GM20000 (cell line): ENCODE measurements at regions not wholly inside any gene's neighbourhood (a gene's known extent, or its start where the extent isn't known, plus 50 kb on each side); places are given as distances from the start of the nearest gene placed in this dataset.

ENCODE experiments used
- DNase-seq: peaks from one replicate; pipeline ENCODE4 v3.0.0; 2012; ENCODE audit warnings: low spot score
- TF ChIP-seq, protein P1 (sequence below): IDR thresholded peaks from 2 replicates; pipeline ENCODE4 v1.5.1; 2012; ENCODE audit warnings: mild to moderate bottlenecking, control low read depth; ENCODE audit errors: extremely low read depth, missing control alignments

DNA sequence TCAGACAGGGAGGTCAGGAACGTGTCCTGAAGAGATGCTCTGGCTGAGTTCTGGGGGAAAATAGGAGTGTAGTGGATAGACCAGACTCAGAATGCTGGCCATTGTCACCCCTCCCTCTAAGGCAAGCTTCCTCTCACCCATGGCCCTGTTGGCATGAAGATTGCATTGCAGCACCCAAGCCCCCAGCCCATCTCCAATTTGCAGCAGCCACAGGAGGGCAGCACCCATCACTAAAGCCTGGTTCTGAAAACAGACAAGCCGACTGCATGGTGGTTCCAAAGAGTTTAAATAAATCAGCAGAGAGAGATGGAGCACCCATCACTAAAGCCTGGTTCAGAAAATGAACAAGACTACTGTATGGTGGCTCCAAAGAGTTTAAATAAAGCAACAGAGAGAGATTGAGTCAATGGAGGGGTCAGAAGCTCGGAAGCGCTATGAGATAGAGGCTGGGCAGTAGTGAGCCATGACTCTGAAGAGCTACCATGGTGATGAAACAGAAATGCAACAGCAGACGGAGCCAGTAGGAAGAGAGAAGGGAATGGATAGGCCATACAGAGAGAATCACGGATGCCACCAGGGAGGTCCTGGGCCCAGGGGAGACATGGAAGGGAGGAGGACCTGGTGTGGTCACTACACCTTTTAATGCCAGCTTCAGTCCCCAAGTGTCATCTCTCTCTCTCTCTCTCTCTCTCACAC lies 237.9 kb upstream of the MYO3A start:
- DNase-seq = no peak
- TF ChIP-seq, protein P1, sequence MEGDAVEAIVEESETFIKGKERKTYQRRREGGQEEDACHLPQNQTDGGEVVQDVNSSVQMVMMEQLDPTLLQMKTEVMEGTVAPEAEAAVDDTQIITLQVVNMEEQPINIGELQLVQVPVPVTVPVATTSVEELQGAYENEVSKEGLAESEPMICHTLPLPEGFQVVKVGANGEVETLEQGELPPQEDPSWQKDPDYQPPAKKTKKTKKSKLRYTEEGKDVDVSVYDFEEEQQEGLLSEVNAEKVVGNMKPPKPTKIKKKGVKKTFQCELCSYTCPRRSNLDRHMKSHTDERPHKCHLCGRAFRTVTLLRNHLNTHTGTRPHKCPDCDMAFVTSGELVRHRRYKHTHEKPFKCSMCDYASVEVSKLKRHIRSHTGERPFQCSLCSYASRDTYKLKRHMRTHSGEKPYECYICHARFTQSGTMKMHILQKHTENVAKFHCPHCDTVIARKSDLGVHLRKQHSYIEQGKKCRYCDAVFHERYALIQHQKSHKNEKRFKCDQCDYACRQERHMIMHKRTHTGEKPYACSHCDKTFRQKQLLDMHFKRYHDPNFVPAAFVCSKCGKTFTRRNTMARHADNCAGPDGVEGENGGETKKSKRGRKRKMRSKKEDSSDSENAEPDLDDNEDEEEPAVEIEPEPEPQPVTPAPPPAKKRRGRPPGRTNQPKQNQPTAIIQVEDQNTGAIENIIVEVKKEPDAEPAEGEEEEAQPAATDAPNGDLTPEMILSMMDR = no peak

- TF ChIP-seq, protein P1 = no peak
- DNase-seq = no peak
These were observed 236.6 kb upstream of the MYO3A start for GRCh38 chr10:25697412-25697811.

DNA sequence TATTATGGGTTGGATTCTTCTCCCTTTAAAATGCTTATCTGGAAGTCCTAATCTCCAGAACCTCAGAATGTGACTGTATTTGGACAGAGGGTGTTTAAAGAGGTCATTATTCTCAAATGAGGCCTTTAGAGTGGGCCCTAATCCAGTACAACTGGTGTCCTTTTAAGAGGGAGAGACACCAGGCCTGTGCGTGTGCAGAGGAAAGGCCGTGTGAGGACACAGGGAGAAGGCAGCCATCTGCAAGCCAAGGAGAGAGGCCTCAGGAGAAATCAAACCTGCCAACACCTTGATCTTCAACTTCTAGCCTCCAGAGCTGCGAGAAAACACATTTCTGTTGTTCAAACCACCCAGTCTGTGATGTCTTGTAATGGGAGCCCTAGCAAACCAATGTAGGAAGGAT lies 235.4 kb upstream of the MYO3A start:
- DNase-seq = no peak
- TF ChIP-seq, protein P1 = no peak

GRCh38 chr10:25699631-25700030 lies 234.4 kb upstream of the MYO3A start:
- DNase-seq = no peak
- TF ChIP-seq, protein P1 = no peak

GRCh38 chr10:25701652-25702051 lies 232.4 kb upstream of the MYO3A start:
- TF ChIP-seq, protein P1 = no peak
- DNase-seq = no peak

- TF ChIP-seq, protein P1 = no peak
- DNase-seq = no peak
These were observed 229.4 kb upstream of the MYO3A start for GRCh38 chr10:25704622-25705021.

- DNase-seq = no peak
- TF ChIP-seq, protein P1 = no peak
These were observed 226.5 kb upstream of the MYO3A start for GRCh38 chr10:25707572-25707971.
